Heart right ventricle (tissue), 16 donors: ENCODE measurements at regions not wholly inside any gene's neighbourhood (a gene's known extent, or its start where the extent isn't known, plus 50 kb on each side); places are given as distances from the start of the nearest gene placed in this dataset.

Source experiments
- ATAC-seq, 8 donors: fragments of 200-7000 bp; cut with Tn5 transposase; one replicate each; pipeline ENCODE4 v1.9.1; 2020; ENCODE audit warnings: mild to moderate bottlenecking in 8 of 8, moderate library complexity in 8 of 8, moderate number of reproducible peaks in 1 of 8
- DNase-seq, 2 donors: peaks; one replicate each; pipeline ENCODE4 v3.0.0-alpha.2; 2020
- H3K27ac ChIP-seq, 10 donors: fragments of 200-600 bp; sonication (generic) in 2 of 10; one replicate each; pipeline versions ENCODE4 v1.5.0 to v1.8.0; 2020 to 2022; ENCODE audit warnings: mild to moderate bottlenecking in 3 of 10
- H3K27me3 ChIP-seq, 7 donors: fragments of 200-600 bp; one replicate each; pipeline ENCODE4 v1.8.0; 2021 to 2022; ENCODE audit warnings: mild to moderate bottlenecking in 2 of 7
- H3K36me3 ChIP-seq, 9 donors: fragments of 200-600 bp; sonication (generic) in 1 of 9; one replicate each; pipeline versions ENCODE4 v1.5.0 to v1.8.0; 2020 to 2022; ENCODE audit warnings: mild to moderate bottlenecking in 2 of 9
- H3K4me1 ChIP-seq, 9 donors: fragments of 200-600 bp; sonication (generic) in 1 of 9; one replicate each; pipeline versions ENCODE4 v1.5.0 to v1.8.0; 2020 to 2022; ENCODE audit warnings: mild to moderate bottlenecking in 4 of 9
- H3K4me3 ChIP-seq, 10 donors: fragments of 200-600 bp; sonication (generic) in 2 of 10; one replicate each; pipeline versions ENCODE4 v1.5.0 to v1.8.0; 2020 to 2022; ENCODE audit warnings: mild to moderate bottlenecking in 7 of 10, moderate library complexity in 2 of 10
- H3K9me3 ChIP-seq, 11 donors: fragments of 200-600 bp in 10 of 11; sonication (generic) in 2 of 11; one replicate each; pipeline versions ENCODE4 v1.5.0 to v1.8.0; 2013 to 2022; ENCODE audit warnings: mild to moderate bottlenecking in 2 of 11, control low read depth in 1 of 11, moderate library complexity in 1 of 11
- WGBS, 2 donors: extraction: QIAGEN DNeasy Blood & Tissue Kit; methylation state at CpG; one replicate each; pipeline ENCODE4 v1.1.7; 2013; ENCODE audit warnings: inconsistent platforms in 1 of 2; 5-methylcytosine and 5-hydroxymethylcytosine counted together
- intact Hi-C, 10 donors: fragments of 100-400 bp; cut with DNase I; formaldehyde crosslinking; loops; one replicate each; pipeline versions ENCODE4 v1.11.1 to v1.14.2; 2022
- TF ChIP-seq, protein P1 (sequence below), 9 donors: fragments of 200-600 bp; sonication (generic) in 2 of 9; IDR thresholded peaks; one replicate each; pipeline versions ENCODE4 v1.5.0 to v1.8.0; 2021 to 2022; ENCODE audit warnings: antibody characterized with exemption in 9 of 9, mild to moderate bottlenecking in 5 of 9, moderate library complexity in 1 of 9
- donor health status: Arrhythmogenic right ventricular cardiomyopathy.
- donor health status: ischemic (EF 13 %, LVEDD 7.1; RV severe dilation, severe dysfunction).
- donor health status: healthy with polysubstance abuse.
- donor health status: DM: no; HTN: yes; CAD: no.
- donor health status: DM: no; HTN: no; CAD: no.
- donor health status: ischemic (EF 25% LVEDD 6.9; RV normal size, moderate dysfunction).
- donor health status: ischemic (EF 25% LVEDD 5.7; RV mildly dilated, moderate dysfunction).
- donor health status: healthy.
- donor health status: DM: yes; HTN: yes; CAD: no.
- donor health status: Ischemic cardiomyopathy.
- donor health status: ischemic (EF 35%, LVEDD 5.7; RV mildly dilated, moderate dysfunction).
- donor health status: nonischemic (EF 11% LVEDD 7.7; RV severe dilation, severe dysfunction).
- donor health status: DM: yes; HTN: yes; CAD: no.
- donor health status: PGD.
- donor health status: ischemic (EF 29% LVEDD 5.4; RV normal size, mild dysfunction).
- donor health status: nonischemic (EF 23%, LVEDD 6.1; RV moderate dilation, normal function).

DNA sequence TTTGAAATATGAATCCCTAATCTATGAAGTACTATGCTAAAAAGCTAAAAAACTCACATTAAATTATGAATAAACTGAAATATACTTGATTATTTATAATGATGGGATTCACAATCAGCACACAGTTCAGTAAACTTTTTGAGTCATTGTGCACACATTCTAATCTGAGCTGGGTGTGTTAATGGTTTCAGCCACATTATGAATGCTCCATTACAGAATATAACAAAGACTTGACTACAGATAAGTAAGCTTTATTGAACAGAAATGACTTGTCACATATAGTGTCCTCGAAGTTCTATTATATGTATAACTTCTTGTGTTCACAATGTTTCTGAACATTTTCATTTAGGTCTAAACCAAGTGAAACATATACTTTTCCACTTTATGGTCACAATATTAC is 1649.9 kb upstream of the IGFBP7 start:
- H3K4me1 ChIP-seq: no peaks in the 10 kb centered on the region
- WGBS, 2 donors: 79 to 82% methylated on average over 1 of the region's 1 CpG
- TF ChIP-seq, protein P1, sequence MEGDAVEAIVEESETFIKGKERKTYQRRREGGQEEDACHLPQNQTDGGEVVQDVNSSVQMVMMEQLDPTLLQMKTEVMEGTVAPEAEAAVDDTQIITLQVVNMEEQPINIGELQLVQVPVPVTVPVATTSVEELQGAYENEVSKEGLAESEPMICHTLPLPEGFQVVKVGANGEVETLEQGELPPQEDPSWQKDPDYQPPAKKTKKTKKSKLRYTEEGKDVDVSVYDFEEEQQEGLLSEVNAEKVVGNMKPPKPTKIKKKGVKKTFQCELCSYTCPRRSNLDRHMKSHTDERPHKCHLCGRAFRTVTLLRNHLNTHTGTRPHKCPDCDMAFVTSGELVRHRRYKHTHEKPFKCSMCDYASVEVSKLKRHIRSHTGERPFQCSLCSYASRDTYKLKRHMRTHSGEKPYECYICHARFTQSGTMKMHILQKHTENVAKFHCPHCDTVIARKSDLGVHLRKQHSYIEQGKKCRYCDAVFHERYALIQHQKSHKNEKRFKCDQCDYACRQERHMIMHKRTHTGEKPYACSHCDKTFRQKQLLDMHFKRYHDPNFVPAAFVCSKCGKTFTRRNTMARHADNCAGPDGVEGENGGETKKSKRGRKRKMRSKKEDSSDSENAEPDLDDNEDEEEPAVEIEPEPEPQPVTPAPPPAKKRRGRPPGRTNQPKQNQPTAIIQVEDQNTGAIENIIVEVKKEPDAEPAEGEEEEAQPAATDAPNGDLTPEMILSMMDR (IDR thresholded peaks at IDR 0.05): no peak

DNA sequence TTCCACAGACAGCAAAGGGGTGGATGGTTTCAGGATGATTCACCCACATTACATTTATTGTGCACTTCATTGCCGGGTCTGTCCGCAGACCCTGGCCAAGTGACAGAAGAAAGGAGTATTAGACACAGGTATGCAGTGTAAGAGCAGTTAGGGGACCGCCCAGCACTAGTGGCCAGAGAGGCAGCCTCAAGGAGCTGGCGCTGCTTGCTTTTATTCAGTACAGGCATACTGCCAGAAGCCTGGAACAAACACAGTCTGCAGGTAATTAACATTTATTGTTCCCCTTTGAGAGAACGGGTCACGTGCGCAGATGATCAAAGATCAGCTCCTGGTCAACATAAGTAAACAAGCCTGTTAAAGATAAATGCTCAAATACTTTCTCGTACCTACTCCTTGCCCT is 1639.0 kb upstream of the IGFBP7 start:
- 81 to 83% methylated on average over 8 of the region's 8 CpGs for WGBS, 2 donors
- DNase-seq (no peak), ATAC-seq (no peak)
- intact Hi-C loops: no loop called here
- H3K9me3 ChIP-seq: no peaks in the 10 kb centered on the region
- TF ChIP-seq, protein P1 (IDR thresholded peaks at IDR 0.05): no peak
- no peaks in the 10 kb centered on the region for H3K36me3 ChIP-seq
- H3K4me3 ChIP-seq: no peak overlapping the region
- no peaks in the 10 kb centered on the region for H3K4me1 ChIP-seq
- no peaks in the 10 kb centered on the region for H3K27me3 ChIP-seq
- H3K27ac ChIP-seq: no peak overlapping the region

More for the DNA sequence above, 1649.9 kb upstream of the IGFBP7 start:
- no peak for DNase-seq
- intact Hi-C loops: no loop called here
- Histone ChIP-seq H3K4me3 (no peak overlapping the region), H3K9me3 (no peaks in the 10 kb centered on the region), H3K27me3 (no peaks in the 10 kb centered on the region), H3K27ac (no peak overlapping the region), H3K36me3 (no peaks in the 10 kb centered on the region)
- ATAC-seq: no peak

DNA sequence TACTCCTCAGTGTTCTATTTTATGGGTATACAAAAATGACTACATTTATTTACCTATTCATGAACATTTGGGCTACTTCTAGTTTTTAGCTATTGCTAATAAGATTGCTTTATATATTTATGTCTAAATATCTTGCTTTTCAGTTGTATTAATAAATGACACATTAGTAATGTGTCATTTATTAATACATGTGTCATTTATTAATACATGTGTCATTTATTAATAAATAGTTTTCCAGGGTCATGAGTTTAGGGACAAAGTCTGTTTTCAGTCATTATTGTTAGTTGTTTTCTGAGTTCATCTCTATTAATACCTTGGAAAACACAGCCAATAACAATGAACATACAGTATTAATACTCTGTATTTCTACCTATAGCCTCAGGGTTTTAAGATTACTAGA is 1630.7 kb upstream of the IGFBP7 start:
- no peak overlapping the region for H3K27ac ChIP-seq
- H3K36me3 ChIP-seq: no peaks in the 10 kb centered on the region
- H3K4me1 ChIP-seq: no peaks in the 10 kb centered on the region
- ATAC-seq (no peak), DNase-seq (no peak)
- TF ChIP-seq, protein P1 (IDR thresholded peaks at IDR 0.05): no peak
- no peaks in the 10 kb centered on the region for H3K27me3 ChIP-seq
- intact Hi-C loops: no loop called here
- H3K9me3 ChIP-seq: no peaks in the 10 kb centered on the region
- no peak overlapping the region for H3K4me3 ChIP-seq

DNA sequence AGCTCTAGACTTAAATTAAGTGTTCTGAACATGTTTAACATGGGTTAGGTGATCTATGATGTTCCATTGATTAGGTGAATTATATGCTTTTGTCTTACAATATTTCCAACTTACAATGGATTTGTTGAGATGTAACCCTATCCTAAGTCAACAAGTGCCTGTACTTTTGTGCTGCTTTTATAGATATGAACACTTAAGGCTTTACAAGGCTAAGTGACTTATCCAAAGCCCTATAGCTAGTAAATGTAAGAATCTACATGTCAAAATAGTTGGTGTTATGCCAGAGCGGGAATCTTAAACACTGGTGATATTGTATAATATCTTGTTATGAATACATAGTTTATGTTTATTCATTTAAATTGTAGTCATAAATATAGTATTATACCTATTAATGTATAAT is 1629.1 kb upstream of the IGFBP7 start:
- intact Hi-C loops: no loop called here
- ATAC-seq (no peak), DNase-seq (no peak)
- H3K27ac ChIP-seq: no peak overlapping the region
- TF ChIP-seq, protein P1 (IDR thresholded peaks at IDR 0.05): no peak
- no peaks in the 10 kb centered on the region for H3K9me3 ChIP-seq
- no peaks in the 10 kb centered on the region for H3K36me3 ChIP-seq
- 86 to 95% methylated on average over 1 of the region's 1 CpG for WGBS, 2 donors
- no peak overlapping the region for H3K4me3 ChIP-seq
- H3K27me3 ChIP-seq: no peaks in the 10 kb centered on the region
- H3K4me1 ChIP-seq: no peaks in the 10 kb centered on the region

DNA sequence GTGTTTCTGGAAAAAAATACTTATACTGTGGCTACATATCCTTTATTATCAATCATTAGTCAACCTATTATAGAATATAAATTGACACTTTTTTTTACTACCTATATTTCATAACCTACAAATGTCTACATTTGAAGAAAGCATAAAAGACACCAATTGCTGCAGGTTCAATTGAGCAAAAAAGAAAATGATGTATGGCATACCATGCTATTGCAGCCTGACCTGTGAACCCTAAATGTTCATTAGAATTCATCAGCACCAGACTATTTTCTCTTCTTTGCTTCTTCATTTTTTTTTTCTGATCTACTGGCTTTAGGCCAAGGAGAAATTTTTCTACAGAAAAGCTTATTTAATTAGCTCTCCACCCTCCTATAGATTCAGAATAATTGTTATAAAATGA is 1628.2 kb upstream of the IGFBP7 start:
- no peak for DNase-seq
- Histone ChIP-seq H3K4me3 (no peak overlapping the region), H3K9me3 (no peaks in the 10 kb centered on the region), H3K27me3 (no peaks in the 10 kb centered on the region), H3K27ac (no peak overlapping the region), H3K4me1 (no peaks in the 10 kb centered on the region), H3K36me3 (no peaks in the 10 kb centered on the region)
- TF ChIP-seq, protein P1 (IDR thresholded peaks at IDR 0.05): no peak
- ATAC-seq: no peak
- intact Hi-C loops: no loop called here
